ENCODE measurements at regions not wholly inside any gene's neighbourhood (a gene's known extent, or its start where the extent isn't known, plus 50 kb on each side); places are given as distances from the start of the nearest gene placed in this dataset.

DNA sequence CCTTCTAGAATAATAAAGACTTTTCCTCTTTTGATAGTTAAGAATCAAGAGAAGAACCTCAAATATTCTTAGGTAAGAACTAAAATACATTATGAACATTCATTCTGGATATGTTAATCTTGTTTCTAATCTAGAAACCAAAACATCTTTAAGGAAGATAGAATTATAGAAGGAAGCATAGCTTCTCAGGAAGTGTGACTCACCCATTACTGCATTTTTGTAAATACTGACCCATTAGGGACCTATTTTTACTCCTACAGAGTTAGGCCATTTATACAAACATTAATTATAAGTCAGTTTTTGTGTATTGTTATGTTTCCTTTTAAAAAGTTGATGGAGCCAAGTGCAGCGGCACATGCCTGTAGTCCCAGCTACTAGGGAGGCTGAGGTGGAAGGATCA lies 147.1 kb downstream of the NUFIP1 start:
- no peak for TF ChIP-seq NFE2 (IDR thresholded peaks at IDR 0.05; ENCODE audit: low read depth)
- TF ChIP-seq, protein P1, sequence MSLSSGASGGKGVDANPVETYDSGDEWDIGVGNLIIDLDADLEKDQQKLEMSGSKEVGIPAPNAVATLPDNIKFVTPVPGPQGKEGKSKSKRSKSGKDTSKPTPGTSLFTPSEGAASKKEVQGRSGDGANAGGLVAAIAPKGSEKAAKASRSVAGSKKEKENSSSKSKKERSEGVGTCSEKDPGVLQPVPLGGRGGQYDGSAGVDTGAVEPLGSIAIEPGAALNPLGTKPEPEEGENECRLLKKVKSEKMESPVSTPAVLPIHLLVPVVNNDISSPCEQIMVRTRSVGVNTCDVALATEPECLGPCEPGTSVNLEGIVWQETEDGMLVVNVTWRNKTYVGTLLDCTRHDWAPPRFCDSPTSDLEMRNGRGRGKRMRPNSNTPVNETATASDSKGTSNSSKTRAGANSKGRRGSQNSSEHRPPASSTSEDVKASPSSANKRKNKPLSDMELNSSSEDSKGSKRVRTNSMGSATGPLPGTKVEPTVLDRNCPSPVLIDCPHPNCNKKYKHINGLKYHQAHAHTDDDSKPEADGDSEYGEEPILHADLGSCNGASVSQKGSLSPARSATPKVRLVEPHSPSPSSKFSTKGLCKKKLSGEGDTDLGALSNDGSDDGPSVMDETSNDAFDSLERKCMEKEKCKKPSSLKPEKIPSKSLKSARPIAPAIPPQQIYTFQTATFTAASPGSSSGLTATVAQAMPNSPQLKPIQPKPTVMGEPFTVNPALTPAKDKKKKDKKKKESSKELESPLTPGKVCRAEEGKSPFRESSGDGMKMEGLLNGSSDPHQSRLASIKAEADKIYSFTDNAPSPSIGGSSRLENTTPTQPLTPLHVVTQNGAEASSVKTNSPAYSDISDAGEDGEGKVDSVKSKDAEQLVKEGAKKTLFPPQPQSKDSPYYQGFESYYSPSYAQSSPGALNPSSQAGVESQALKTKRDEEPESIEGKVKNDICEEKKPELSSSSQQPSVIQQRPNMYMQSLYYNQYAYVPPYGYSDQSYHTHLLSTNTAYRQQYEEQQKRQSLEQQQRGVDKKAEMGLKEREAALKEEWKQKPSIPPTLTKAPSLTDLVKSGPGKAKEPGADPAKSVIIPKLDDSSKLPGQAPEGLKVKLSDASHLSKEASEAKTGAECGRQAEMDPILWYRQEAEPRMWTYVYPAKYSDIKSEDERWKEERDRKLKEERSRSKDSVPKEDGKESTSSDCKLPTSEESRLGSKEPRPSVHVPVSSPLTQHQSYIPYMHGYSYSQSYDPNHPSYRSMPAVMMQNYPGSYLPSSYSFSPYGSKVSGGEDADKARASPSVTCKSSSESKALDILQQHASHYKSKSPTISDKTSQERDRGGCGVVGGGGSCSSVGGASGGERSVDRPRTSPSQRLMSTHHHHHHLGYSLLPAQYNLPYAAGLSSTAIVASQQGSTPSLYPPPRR (CRISPR knock-in tag; IDR thresholded peaks at IDR 0.05; ENCODE audit: borderline replicate concordance): no peak
- TF ChIP-seq RFX5 (IDR thresholded peaks at IDR 0.05; ENCODE audit: low read depth, low read length): no peak
- TF ChIP-seq, protein P2, sequence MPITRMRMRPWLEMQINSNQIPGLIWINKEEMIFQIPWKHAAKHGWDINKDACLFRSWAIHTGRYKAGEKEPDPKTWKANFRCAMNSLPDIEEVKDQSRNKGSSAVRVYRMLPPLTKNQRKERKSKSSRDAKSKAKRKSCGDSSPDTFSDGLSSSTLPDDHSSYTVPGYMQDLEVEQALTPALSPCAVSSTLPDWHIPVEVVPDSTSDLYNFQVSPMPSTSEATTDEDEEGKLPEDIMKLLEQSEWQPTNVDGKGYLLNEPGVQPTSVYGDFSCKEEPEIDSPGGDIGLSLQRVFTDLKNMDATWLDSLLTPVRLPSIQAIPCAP (CRISPR knock-in tag; IDR thresholded peaks at IDR 0.05; ENCODE audit: borderline replicate concordance): no peak
